Astrocyte (in vitro differentiated cells and primary cell): ENCODE measurements at regions not wholly inside any gene's neighbourhood (a gene's known extent, or its start where the extent isn't known, plus 50 kb on each side); places are given as distances from the start of the nearest gene placed in this dataset.

Source experiments
- CTCF ChIP-seq: IDR thresholded peaks from 2 replicates; pipeline ENCODE4 v1.5.1; 2011; ENCODE audit warnings: low read depth, mild to moderate bottlenecking, inconsistent platforms, low read length, moderate library complexity; ENCODE audit not compliant: insufficient read depth
- EZH2 ChIP-seq: IDR thresholded peaks from 2 replicates; pipeline ENCODE4 v1.6.1; 2012; ENCODE audit warnings: mild to moderate bottlenecking, low read length, inconsistent platforms; ENCODE audit not compliant: insufficient read depth

GRCh38 chr3:87120881-87121280, 106.2 kb upstream of the CHMP2B start:
- no peak for TF ChIP-seq CTCF
- TF ChIP-seq EZH2: no peak
